Smooth muscle cell (in vitro differentiated cells): ENCODE measurements at regions not wholly inside any gene's neighbourhood (a gene's known extent, or its start where the extent isn't known, plus 50 kb on each side); places are given as distances from the start of the nearest gene placed in this dataset.

Experiments
- DNase-seq: peaks from one replicate; lab custom pipeline; 2025; ENCODE audit not compliant: unreplicated experiment; lab: John Stamatoyannopoulos, UW
- H2AFZ ChIP-seq: fragments of 200-600 bp; sonication (generic); 2 replicates; pipeline ENCODE4 v1.6.0; 2016; ENCODE audit warnings: antibody characterized with exemption, low read depth, mild to moderate bottlenecking
- H3F3A ChIP-seq: fragments of 200-600 bp; sonication (generic); 2 replicates; pipeline ENCODE4 v1.6.0; 2017; ENCODE audit warnings: antibody characterized with exemption, low read depth
- H3K27ac ChIP-seq: fragments of 200-600 bp; sonication (generic); 2 replicates; pipeline ENCODE4 v1.5.1; 2016; ENCODE audit warnings: low read depth, mild to moderate bottlenecking
- H3K27me3 ChIP-seq: fragments of 200-600 bp; sonication (generic); 2 replicates; pipeline ENCODE4 v1.6.1; 2016; ENCODE audit warnings: low read depth, mild to moderate bottlenecking
- H3K36me3 ChIP-seq: fragments of 200-600 bp; sonication (generic); 2 replicates; pipeline ENCODE4 v1.5.1; 2016; ENCODE audit warnings: low read depth
- H3K4me1 ChIP-seq: fragments of 200-600 bp; sonication (generic); 2 replicates; pipeline ENCODE4 v1.5.1; 2016; ENCODE audit warnings: low read depth
- H3K4me2 ChIP-seq: fragments of 200-600 bp; sonication (generic); 2 replicates; pipeline ENCODE4 v1.6.0; 2016; ENCODE audit warnings: mild to moderate bottlenecking
- H3K4me3 ChIP-seq: fragments of 200-600 bp; sonication (generic); 2 replicates; pipeline ENCODE4 v1.5.1; 2016; ENCODE audit warnings: mild to moderate bottlenecking
- H3K79me2 ChIP-seq: fragments of 200-600 bp; sonication (generic); 2 replicates; pipeline ENCODE4 v1.6.0; 2016; ENCODE audit warnings: low read depth, mild to moderate bottlenecking
- H3K9ac ChIP-seq: fragments of 200-600 bp; sonication (generic); 2 replicates; pipeline ENCODE4 v1.6.0; 2016; ENCODE audit warnings: low read depth
- H3K9me3 ChIP-seq: fragments of 200-600 bp; sonication (generic); replicated peaks from 2 replicates; pipeline ENCODE4 v1.5.1; 2016; ENCODE audit warnings: low read depth
- H4K20me1 ChIP-seq: fragments of 200-600 bp; sonication (generic); 2 replicates; pipeline ENCODE4 v1.6.0; 2016; ENCODE audit warnings: low read depth
- CTCF ChIP-seq: fragments of 200-600 bp; sonication (generic); IDR thresholded peaks from 2 replicates; pipeline ENCODE4 v1.5.1; 2017; ENCODE audit warnings: borderline replicate concordance, mild to moderate bottlenecking, antibody characterized with exemption; ENCODE audit not compliant: insufficient read depth, poor library complexity, severe bottlenecking
- WGBS: methylation state at CpG from one replicate; pipeline ENCODE4 v1.1.7; 2016; ENCODE audit warnings: low lambda C conversion rate; 5-methylcytosine and 5-hydroxymethylcytosine counted together

DNA sequence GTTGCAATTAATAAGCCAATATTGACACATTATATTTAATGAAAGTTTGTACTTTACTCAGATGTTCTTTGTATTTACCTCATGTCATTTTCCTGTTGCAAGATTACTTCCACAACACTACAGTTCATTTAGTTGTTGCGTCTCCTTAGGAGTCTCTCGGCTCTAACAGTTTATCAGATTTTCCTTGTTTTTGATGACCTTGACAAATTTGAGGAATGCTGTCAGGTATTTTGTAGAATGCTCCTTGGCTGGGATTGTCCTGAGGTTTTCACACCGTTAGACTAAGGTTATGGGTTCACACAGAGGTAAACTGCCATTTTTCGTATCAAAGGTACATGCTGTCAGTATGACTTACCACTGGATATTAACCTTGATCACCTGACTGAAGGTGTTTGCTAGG, 416.6 kb upstream of the TNP1 start:
- no peak overlapping the region for H2AFZ ChIP-seq
- no peak overlapping the region for H3K4me3 ChIP-seq
- no peak overlapping the region for H3K27ac ChIP-seq
- no peak overlapping the region for H3K4me2 ChIP-seq
- no peaks in the 10 kb centered on the region for H3K36me3 ChIP-seq
- peaks cover 19% of the 10 kb centered on the region for H3F3A ChIP-seq
- peaks cover 6% of the 10 kb centered on the region for H3K4me1 ChIP-seq
- no peaks in the 10 kb centered on the region for H4K20me1 ChIP-seq
- H3K9me3 ChIP-seq = no peaks in the 10 kb centered on the region
- no peak overlapping the region for H3K9ac ChIP-seq
- DNase-seq = no peak
- no peaks in the 10 kb centered on the region for H3K79me2 ChIP-seq
- TF ChIP-seq CTCF = no peak
- WGBS = 88% methylated on average over 4 of the region's 4 CpGs
- H3K27me3 ChIP-seq = no peaks in the 10 kb centered on the region

DNA sequence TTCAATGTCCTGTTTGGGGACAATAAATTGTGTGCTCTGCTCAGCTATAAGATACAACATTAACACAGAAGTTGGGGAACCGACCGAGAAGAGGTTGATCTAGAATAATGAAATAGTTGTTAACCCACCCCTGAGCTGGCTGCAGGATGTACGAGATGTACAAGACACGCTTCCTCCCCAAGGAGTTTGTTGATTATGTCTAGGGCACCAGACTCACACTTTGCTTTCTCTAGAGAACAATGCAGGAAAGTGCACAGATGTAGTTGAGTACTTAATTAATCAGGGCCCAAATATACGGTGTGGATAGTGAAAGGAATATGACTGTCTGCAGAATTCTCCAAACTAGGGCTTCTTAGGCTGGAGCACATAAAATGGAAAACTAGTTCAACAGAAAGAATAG, 415.2 kb upstream of the TNP1 start:
- no peaks in the 10 kb centered on the region for H3K36me3 ChIP-seq

DNA sequence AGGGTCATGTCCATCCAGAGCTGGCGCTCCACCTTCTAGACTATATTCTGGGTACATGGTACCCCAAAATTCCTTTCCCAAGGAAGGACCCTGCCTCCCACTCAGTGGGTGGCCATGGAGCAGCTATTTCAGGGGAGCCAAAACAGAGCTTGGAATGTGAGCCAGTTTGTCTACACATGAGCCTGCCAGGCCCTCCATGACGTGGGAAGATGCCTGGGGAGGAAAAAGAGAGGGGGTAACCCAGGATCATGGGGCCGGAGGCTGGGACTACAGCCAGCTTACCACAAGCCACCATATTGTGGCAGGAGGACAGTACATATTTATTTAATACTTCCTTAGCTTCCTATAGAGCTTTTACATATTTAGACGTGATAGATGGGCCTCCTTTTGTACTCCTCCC, 414.7 kb upstream of the TNP1 start:
- Histone ChIP-seq H3K4me1 (peaks cover 18% of the 10 kb centered on the region), H3K4me3 (no peak overlapping the region), H2AFZ (no peak overlapping the region), H3F3A (peaks cover 11% of the 10 kb centered on the region), H4K20me1 (no peaks in the 10 kb centered on the region), H3K4me2 (no peak overlapping the region), H3K27me3 (no peaks in the 10 kb centered on the region), H3K79me2 (no peaks in the 10 kb centered on the region), H3K36me3 (no peaks in the 10 kb centered on the region), H3K9ac (no peak overlapping the region), H3K27ac (no peak overlapping the region), H3K9me3 (no peaks in the 10 kb centered on the region)
- no peak for DNase-seq
- 95% methylated on average over 4 of the region's 4 CpGs for WGBS
- TF ChIP-seq CTCF = no peak

More for the DNA sequence above, 415.2 kb upstream of the TNP1 start:
- Histone ChIP-seq H3K4me2 (no peak overlapping the region), H4K20me1 (no peaks in the 10 kb centered on the region), H3K9ac (no peak overlapping the region), H3K9me3 (no peaks in the 10 kb centered on the region), H2AFZ (no peak overlapping the region), H3K79me2 (no peaks in the 10 kb centered on the region), H3K27me3 (no peaks in the 10 kb centered on the region), H3K4me1 (peaks cover 12% of the 10 kb centered on the region), H3K27ac (no peak overlapping the region), H3K4me3 (no peak overlapping the region), H3F3A (peaks cover 14% of the 10 kb centered on the region)
- TF ChIP-seq CTCF = no peak
- WGBS = 95% methylated on average over 5 of the region's 5 CpGs
- no peak for DNase-seq

DNA sequence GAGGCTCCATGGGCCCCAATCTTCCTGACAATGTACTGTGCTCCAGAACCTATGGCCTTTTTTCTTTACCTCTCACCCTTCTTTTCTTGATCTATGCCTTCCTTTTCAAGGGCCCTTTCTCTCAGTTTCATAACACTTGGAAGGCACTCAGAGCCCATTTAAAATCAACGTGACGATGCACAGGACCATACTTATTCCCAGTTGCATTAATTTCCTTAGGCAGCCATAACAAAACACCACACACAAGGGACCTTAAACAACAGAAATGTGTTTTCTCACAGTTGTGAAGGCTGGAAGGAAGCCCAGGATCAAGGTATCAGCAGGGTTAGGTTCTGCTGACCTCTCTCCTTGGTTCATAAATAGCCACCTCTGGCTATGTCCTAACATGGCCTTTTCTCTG, 414.0 kb upstream of the TNP1 start:
- Histone ChIP-seq H3K4me3 (no peak overlapping the region), H3K9ac (no peak overlapping the region), H3K4me1 (peaks cover 12% of the 10 kb centered on the region), H3K79me2 (no peaks in the 10 kb centered on the region), H4K20me1 (no peaks in the 10 kb centered on the region), H2AFZ (no peak overlapping the region), H3K4me2 (no peak overlapping the region), H3K36me3 (no peaks in the 10 kb centered on the region), H3F3A (peaks cover 6% of the 10 kb centered on the region), H3K27me3 (no peaks in the 10 kb centered on the region), H3K27ac (no peak overlapping the region), H3K9me3 (no peaks in the 10 kb centered on the region)
- no peak for TF ChIP-seq CTCF
- DNase-seq = no peak
- 98% methylated on average over 2 of the region's 2 CpGs for WGBS
